Tibial nerve (tissue), 3 donors: ENCODE measurements at regions not wholly inside any gene's neighbourhood (a gene's known extent, or its start where the extent isn't known, plus 50 kb on each side); places are given as distances from the start of the nearest gene placed in this dataset.

Experiments
- POLR2A ChIP-seq, 2 donors: fragments of 450-650 bp; IDR thresholded peaks; one replicate each; pipeline ENCODE4 v1.6.1; 2017; ENCODE audit warnings: antibody characterized with exemption in 2 of 2, mild to moderate bottlenecking in 2 of 2, moderate library complexity in 2 of 2
- TF ChIP-seq, protein P1 (sequence below), 5 experiments: fragments of 200-600 bp in 3 of 5; fragments of 450-650 bp in 2 of 5; sonication (generic) in 3 of 5; IDR thresholded peaks; one replicate each; pipeline ENCODE4 v1.5.1; 2016 to 2019; ENCODE audit warnings: antibody characterized with exemption in 5 of 5, mild to moderate bottlenecking in 3 of 5, moderate library complexity in 2 of 5

DNA sequence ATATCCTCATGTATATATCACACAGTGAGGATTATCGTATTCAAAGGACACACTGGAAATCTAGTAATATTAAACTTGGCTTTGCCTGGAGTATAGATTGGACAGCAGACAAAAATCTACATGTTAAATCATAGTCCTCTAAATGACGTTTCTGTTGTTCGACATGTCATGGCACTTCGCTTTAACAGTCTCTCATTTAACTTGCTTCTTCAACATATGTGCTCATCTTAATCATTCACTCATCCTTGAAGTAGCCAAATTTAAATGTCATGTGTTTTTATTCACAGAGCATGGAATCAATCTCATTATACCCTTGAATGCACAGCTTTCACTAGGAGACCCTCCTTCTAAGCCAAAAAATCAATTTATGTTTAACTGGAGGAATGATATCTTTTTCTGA lies 417.0 kb upstream of the CNTN6 start:
- TF ChIP-seq POLR2A (IDR thresholded peaks at IDR 0.05): no peak
- TF ChIP-seq, protein P1, sequence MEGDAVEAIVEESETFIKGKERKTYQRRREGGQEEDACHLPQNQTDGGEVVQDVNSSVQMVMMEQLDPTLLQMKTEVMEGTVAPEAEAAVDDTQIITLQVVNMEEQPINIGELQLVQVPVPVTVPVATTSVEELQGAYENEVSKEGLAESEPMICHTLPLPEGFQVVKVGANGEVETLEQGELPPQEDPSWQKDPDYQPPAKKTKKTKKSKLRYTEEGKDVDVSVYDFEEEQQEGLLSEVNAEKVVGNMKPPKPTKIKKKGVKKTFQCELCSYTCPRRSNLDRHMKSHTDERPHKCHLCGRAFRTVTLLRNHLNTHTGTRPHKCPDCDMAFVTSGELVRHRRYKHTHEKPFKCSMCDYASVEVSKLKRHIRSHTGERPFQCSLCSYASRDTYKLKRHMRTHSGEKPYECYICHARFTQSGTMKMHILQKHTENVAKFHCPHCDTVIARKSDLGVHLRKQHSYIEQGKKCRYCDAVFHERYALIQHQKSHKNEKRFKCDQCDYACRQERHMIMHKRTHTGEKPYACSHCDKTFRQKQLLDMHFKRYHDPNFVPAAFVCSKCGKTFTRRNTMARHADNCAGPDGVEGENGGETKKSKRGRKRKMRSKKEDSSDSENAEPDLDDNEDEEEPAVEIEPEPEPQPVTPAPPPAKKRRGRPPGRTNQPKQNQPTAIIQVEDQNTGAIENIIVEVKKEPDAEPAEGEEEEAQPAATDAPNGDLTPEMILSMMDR (IDR thresholded peaks at IDR 0.05): no peak
